ENCODE measurements at regions not wholly inside any gene's neighbourhood (a gene's known extent, or its start where the extent isn't known, plus 50 kb on each side); places are given as distances from the start of the nearest gene placed in this dataset.

DNA sequence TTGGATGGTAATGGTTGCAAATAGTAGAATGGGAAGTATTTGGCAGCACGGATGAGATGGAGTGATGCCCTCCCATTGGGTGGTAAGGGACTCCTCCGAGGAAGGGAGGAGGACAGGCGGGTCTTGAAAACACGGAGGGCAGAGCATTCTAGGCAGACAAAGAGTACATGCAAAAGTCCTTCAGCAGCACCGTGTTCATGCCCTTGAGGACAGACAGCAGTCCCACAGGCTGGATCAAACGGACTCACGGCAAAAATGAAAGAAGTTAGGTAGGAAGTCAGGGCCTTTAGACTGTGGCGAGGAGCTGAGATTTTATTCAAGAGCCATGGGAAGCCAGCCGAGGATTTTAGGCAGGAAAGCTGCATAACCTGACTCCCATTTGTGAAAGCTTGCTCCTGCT is 253.9 kb downstream of the RHOU start:
- no peaks in the 10 kb centered on the region for H3K9me3 ChIP-seq
- H3K4me1 ChIP-seq, result peaks cover 20% of the 10 kb centered on the region
- H3K27ac ChIP-seq, result no peak overlapping the region
- intact Hi-C loops (cut with DNase I), result no loop called here
- no peaks in the 10 kb centered on the region for H3K27me3 ChIP-seq (ENCODE audit: insufficient read depth in 3 of 3, low read length in 2 of 3)
- TF ChIP-seq, protein P1, sequence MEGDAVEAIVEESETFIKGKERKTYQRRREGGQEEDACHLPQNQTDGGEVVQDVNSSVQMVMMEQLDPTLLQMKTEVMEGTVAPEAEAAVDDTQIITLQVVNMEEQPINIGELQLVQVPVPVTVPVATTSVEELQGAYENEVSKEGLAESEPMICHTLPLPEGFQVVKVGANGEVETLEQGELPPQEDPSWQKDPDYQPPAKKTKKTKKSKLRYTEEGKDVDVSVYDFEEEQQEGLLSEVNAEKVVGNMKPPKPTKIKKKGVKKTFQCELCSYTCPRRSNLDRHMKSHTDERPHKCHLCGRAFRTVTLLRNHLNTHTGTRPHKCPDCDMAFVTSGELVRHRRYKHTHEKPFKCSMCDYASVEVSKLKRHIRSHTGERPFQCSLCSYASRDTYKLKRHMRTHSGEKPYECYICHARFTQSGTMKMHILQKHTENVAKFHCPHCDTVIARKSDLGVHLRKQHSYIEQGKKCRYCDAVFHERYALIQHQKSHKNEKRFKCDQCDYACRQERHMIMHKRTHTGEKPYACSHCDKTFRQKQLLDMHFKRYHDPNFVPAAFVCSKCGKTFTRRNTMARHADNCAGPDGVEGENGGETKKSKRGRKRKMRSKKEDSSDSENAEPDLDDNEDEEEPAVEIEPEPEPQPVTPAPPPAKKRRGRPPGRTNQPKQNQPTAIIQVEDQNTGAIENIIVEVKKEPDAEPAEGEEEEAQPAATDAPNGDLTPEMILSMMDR (IDR thresholded peaks at IDR 0.05), result no peak
- 66 to 78% (median 69%) methylated on average over 9 of the region's 9 CpGs for WGBS, 3 donors
- H3K4me3 ChIP-seq, result no peak overlapping the region
- ATAC-seq (no peak), DNase-seq (no peak)
- no peaks in the 10 kb centered on the region for H3K36me3 ChIP-seq (ENCODE audit: insufficient read depth in 1 of 2, low read depth in 1 of 2)

DNA sequence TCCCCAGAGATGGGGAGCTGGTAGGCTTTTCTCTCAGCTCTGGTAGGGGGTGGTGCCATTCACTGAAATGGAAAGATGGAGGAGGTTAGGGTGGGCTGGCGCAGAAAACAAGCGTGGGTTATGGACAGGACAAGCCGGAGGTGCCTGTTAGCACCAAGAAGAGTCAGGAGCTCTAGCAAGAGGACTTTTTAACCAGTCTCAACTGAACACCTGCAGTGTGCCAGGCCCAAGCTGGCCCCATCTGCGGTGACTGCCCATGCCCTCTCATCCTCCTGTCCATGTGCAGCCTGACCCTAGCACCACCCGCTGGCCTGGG is 254.4 kb downstream of the RHOU start:
- intact Hi-C loops (cut with DNase I), result no loop called here
- 66 to 82% (median 71%) methylated on average over 5 of the region's 5 CpGs for WGBS, 3 donors
- H3K27me3 ChIP-seq (ENCODE audit: insufficient read depth in 3 of 3, low read length in 2 of 3), result no peaks in the 10 kb centered on the region
- ATAC-seq, result no peak
- peaks cover 20% of the 10 kb centered on the region for H3K4me1 ChIP-seq
- H3K4me3 ChIP-seq, result no peak overlapping the region
- no peak for DNase-seq
- TF ChIP-seq, protein P1 (IDR thresholded peaks at IDR 0.05), result no peak
- no peaks in the 10 kb centered on the region for H3K9me3 ChIP-seq
- no peaks in the 10 kb centered on the region for H3K36me3 ChIP-seq (ENCODE audit: insufficient read depth in 1 of 2, low read depth in 1 of 2)
- no peak overlapping the region for H3K27ac ChIP-seq

DNA sequence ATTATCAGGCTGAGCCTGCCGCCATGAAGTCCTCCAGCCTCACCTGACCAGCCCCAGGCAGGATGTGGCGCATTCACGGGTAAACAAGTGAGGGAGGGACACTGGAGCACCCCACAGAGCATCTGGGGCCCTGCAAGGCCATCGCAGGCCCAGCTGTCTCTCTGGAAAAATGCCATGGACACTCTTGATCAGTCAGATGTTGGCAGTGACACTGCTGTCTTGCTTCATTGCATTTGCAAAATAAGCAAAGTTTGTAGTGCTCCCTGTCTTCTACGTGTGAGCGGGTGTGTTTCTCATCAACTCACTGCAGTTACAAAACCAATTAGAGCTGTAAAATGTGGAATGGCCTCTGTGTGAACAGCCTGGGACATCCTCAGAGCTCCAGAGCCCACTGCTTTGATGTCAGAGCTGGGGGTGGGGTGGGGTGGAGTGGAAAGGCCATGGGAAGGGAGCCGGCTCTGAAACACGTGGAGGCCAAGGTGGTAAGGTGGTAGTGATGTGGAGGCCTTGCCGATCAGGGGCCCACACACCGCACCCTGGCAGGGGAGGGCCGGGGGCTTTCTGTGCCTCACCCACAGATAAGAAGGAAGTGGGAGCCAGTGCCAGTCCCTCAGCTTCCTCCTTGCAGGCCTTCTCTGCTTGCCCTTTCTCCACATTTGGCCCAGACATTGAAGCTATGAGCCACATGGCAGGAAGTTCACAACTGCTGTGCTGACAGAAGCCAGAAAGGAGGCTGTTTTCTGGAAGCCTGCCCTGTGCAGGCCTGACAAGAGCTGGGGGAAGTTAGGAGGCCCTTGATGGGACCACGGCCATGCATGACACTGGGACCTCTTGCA is 254.9 kb downstream of the RHOU start:
- WGBS, 3 donors, result 32 to 42% (median 33%) methylated on average over 12 of the region's 12 CpGs
- Histone ChIP-seq H3K9me3 (no peaks in the 10 kb centered on the region), H3K4me1 (peaks cover 20% of the 10 kb centered on the region), H3K27ac (peak overlapping the region; percentile 46), H3K27me3 (ENCODE audit: insufficient read depth in 3 of 3, low read length in 2 of 3) (no peaks in the 10 kb centered on the region), H3K36me3 (ENCODE audit: insufficient read depth in 1 of 2, low read depth in 1 of 2) (no peaks in the 10 kb centered on the region), H3K4me3 (no peak overlapping the region)
- ATAC-seq, result peak; percentile 51 to 79 (median 66)
- TF ChIP-seq, protein P1 (IDR thresholded peaks at IDR 0.05), result no peak
- peak; percentile 65 to 85 for DNase-seq
- intact Hi-C loops (cut with DNase I), result loop anchor here in 1 of 2 donors (10.0 kb wide), 1 partner anchor 65 kb away; no protein-coding TSS in a partner anchor

DNA sequence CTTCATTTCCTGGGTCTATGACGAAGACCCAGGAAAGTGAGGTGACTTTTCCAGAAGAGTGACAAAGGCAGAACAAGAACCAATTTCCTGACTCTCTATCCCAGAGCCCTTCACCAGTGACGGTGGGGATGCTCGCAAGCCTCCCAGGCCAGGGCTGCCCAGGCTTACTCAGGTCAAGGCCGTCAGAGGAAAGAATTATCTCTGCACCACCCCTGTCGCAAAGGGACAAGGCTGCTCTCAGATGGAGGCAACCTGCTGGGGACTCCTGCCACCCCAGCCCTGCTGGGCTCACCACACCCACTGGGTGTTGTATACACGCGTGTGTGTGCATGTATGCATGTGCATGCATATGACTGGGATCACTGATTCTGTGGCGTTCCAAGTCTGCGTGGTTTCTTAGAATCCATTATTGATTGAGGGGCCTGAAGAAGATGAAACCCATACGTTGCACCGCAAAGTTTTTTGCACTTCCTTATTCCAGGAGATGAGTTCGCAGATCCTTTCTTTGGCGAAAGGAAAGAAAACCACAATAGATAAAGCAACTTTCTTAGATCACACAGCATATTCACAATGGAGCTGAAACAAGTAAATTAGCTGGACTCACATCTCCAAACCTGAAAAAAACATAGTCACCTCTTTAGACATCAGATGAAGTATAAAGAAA is 255.8 kb downstream of the RHOU start:
- H3K4me1 ChIP-seq, result peaks cover 20% of the 10 kb centered on the region
- TF ChIP-seq, protein P1 (IDR thresholded peaks at IDR 0.05), result no peak
- WGBS, 3 donors, result 87 to 92% (median 89%) methylated on average over 13 of the region's 13 CpGs
- H3K4me3 ChIP-seq, result no peak overlapping the region
- DNase-seq, result no peak
- no peak overlapping the region for H3K27ac ChIP-seq
- H3K36me3 ChIP-seq (ENCODE audit: insufficient read depth in 1 of 2, low read depth in 1 of 2), result no peaks in the 10 kb centered on the region
- ATAC-seq, result no peak
- H3K27me3 ChIP-seq (ENCODE audit: insufficient read depth in 3 of 3, low read length in 2 of 3), result no peaks in the 10 kb centered on the region
- intact Hi-C loops (cut with DNase I), result loop anchor here in 1 of 2 donors (10.0 kb wide), 1 partner anchor 64 kb away; no protein-coding TSS in a partner anchor
- H3K9me3 ChIP-seq, result no peaks in the 10 kb centered on the region

Measured in psoas muscle (tissue), 7 donors.